ENCODE measurements at regions not wholly inside any gene's neighbourhood (a gene's known extent, or its start where the extent isn't known, plus 50 kb on each side); places are given as distances from the start of the nearest gene placed in this dataset.

DNA sequence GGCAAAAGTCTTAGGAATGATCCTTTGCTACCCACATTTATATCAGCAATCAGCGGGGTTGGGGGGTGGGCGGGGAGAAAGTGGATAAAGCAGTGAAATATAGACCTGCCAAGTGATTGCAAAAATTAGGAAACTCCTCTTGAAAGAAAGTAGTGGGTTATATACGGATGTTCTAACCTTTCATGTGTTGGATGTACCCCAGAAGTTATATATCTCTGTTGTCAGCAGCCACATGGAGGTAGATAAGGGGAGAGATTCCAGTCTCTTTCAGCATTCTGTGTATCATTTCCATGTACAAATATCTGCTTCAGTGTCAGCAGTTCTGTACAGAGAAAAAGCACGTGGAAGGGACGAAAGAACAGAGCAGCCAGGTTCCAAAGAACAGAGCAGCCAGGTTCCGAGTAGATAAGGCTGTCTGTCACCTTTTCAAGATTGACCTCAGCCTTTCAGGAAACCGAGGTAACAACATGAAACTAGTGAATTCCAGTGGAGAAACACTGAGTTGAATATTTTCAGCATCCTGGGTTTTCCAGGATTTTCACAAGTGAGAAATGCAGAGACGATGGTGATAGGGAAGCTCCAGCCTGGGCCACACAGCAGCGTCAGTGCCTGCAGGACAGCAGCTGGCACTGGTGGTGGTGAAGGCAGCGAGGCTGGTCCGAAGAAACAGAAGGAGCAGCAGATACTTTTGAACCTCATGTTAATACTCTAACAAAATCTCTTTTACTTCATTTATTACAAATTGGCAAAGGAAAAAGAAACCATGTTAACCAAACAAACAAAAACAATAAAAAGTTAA lies 212.3 kb downstream of the C7orf25 start:
- no peak overlapping the region for H3K4me3 ChIP-seq (ENCODE audit: low read depth, low read length)
- TF ChIP-seq, protein P1, sequence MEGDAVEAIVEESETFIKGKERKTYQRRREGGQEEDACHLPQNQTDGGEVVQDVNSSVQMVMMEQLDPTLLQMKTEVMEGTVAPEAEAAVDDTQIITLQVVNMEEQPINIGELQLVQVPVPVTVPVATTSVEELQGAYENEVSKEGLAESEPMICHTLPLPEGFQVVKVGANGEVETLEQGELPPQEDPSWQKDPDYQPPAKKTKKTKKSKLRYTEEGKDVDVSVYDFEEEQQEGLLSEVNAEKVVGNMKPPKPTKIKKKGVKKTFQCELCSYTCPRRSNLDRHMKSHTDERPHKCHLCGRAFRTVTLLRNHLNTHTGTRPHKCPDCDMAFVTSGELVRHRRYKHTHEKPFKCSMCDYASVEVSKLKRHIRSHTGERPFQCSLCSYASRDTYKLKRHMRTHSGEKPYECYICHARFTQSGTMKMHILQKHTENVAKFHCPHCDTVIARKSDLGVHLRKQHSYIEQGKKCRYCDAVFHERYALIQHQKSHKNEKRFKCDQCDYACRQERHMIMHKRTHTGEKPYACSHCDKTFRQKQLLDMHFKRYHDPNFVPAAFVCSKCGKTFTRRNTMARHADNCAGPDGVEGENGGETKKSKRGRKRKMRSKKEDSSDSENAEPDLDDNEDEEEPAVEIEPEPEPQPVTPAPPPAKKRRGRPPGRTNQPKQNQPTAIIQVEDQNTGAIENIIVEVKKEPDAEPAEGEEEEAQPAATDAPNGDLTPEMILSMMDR (IDR thresholded peaks at IDR 0.05; ENCODE audit: low read depth, low read length): no peak
- H3K9me3 ChIP-seq: no peaks in the 10 kb centered on the region
- DNase-seq: no peak
- H3K27me3 ChIP-seq: no peaks in the 10 kb centered on the region
- no peaks in the 10 kb centered on the region for H3K36me3 ChIP-seq
- no peaks in the 10 kb centered on the region for H3K4me1 ChIP-seq

DNA sequence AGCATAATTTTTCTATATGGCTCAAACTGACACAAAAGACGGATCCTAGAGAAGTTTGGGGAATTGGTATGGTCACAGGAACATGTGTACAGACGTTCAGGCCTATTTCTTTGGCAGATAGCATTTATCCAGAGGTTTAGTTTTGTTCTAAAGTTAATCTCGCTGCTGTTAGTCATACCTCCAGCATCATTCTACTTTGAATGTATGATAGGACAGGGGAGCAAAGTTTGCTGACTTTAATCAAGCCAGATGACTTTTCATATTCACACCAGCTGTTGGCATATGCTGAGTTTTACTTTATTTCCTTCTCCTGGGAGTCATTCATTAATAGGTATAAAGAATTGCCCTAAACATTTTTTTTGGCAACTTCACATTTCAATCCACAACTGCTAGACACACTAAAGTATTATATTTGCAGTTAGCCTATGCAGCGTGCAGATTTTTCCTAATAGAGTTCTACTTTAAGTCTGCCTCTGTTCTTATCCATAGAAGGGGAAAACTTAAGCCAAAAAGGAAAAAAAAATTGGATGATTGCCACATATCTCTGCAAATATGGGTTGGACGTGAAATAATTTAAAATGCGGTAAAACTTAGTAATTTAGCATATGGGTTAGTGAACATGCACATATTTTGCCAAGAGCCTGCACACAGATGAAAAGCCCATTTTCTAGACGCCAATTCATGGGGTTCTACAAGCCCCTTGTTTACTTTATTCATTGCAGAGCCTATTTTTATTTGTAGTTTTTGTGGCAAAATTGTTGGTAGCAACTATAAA lies 213.1 kb downstream of the C7orf25 start:
- no peaks in the 10 kb centered on the region for H3K27me3 ChIP-seq
- H3K36me3 ChIP-seq: no peaks in the 10 kb centered on the region
- no peaks in the 10 kb centered on the region for H3K4me1 ChIP-seq
- TF ChIP-seq, protein P1 (IDR thresholded peaks at IDR 0.05; ENCODE audit: low read depth, low read length): no peak
- no peak overlapping the region for H3K4me3 ChIP-seq (ENCODE audit: low read depth, low read length)
- no peaks in the 10 kb centered on the region for H3K9me3 ChIP-seq
- DNase-seq: no peak

DNA sequence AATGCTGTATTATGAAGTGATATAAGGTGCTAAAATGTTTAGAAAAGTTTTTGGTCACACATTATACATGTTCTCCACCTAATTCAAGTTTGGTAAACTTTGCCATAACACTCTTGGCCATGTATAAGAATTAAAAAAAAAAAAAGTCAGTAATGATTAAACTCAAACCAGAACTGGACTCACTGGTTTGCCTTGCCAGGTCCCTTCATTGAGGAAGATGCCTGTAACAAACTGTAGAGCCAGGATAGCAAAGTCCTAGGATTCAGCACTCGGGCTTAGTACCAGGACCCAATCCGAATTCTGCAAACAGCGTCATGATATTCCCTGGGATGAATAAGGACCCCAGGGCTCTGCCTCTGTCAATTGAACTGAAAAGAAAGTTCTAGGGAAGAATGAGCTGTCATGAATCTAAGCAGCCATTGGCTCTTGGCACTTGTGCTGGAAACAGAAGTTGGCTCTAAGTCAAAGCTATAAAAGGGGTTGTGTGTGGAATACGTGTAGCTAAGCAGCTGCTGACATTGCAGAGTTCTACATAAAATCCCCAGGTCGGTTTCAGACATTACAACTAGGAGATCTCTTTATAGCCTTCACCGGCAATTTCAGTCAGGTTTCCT lies 216.9 kb downstream of the C7orf25 start:
- TF ChIP-seq, protein P1 (IDR thresholded peaks at IDR 0.05; ENCODE audit: low read depth, low read length): no peak
- Histone ChIP-seq H3K4me3 (ENCODE audit: low read depth, low read length) (no peak overlapping the region), H3K36me3 (no peaks in the 10 kb centered on the region), H3K4me1 (no peaks in the 10 kb centered on the region), H3K9me3 (no peaks in the 10 kb centered on the region), H3K27me3 (no peaks in the 10 kb centered on the region)
- DNase-seq: no peak

DNA sequence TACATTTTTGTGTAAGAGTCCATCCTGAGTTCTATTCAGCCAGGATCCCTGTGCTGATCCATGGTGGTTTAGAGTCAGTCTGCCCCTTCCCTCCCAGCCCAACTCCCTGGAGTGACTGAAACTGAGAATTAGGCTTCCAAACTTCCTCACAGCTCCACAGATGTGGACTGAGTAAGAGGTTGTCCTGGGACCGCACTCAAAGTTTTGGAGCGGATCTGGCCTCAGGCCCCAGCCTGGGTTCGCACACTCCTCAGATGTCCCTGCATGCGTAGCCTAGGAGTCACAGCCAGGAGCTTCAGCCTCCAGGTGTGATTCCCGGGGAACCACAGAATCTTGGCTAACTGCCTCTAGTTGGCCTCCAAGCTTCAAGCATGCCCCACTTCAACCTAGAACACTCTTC lies 218.1 kb downstream of the C7orf25 start:
- Histone ChIP-seq H3K4me1 (no peaks in the 10 kb centered on the region), H3K9me3 (no peaks in the 10 kb centered on the region), H3K4me3 (ENCODE audit: low read depth, low read length) (no peak overlapping the region), H3K27me3 (no peaks in the 10 kb centered on the region), H3K36me3 (no peaks in the 10 kb centered on the region)
- TF ChIP-seq, protein P1 (IDR thresholded peaks at IDR 0.05; ENCODE audit: low read depth, low read length): no peak
- DNase-seq: no peak

DNA sequence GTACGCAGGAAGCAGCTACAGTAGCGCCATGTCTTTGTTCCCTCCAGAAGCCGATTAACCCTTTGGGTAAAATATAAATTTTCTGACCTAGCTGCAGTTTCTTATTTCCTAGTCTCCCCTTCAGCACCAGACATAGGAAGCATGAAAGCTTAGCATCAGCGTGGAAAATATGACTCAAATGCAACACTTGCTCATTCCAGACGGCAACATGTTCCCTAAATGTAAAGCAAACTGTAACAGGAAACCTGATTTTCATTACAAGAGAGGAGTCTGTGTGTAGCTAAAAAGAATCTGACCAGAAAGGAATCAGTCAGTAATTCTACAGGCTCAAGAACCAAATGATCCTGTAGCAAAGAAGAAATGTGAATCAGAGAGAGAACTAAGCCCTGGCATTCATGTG lies 219.2 kb downstream of the C7orf25 start:
- no peaks in the 10 kb centered on the region for H3K9me3 ChIP-seq
- DNase-seq: no peak
- H3K4me1 ChIP-seq: no peaks in the 10 kb centered on the region
- no peaks in the 10 kb centered on the region for H3K27me3 ChIP-seq
- TF ChIP-seq, protein P1 (IDR thresholded peaks at IDR 0.05; ENCODE audit: low read depth, low read length): no peak
- H3K36me3 ChIP-seq: no peaks in the 10 kb centered on the region
- no peak overlapping the region for H3K4me3 ChIP-seq (ENCODE audit: low read depth, low read length)
